HCEC 1CT (cell line): ENCODE measurements at regions not wholly inside any gene's neighbourhood (a gene's known extent, or its start where the extent isn't known, plus 50 kb on each side); places are given as distances from the start of the nearest gene placed in this dataset.
"Not testable (repeated sequence)": the region's sequence is repeated elsewhere in the genome, so short reads cannot be mapped to it uniquely, and the experiment has no call there.

Experiments used
- DNase-seq: peaks from one replicate; pipeline ENCODE4 v3.0.0-alpha.2; 2017

DNA sequence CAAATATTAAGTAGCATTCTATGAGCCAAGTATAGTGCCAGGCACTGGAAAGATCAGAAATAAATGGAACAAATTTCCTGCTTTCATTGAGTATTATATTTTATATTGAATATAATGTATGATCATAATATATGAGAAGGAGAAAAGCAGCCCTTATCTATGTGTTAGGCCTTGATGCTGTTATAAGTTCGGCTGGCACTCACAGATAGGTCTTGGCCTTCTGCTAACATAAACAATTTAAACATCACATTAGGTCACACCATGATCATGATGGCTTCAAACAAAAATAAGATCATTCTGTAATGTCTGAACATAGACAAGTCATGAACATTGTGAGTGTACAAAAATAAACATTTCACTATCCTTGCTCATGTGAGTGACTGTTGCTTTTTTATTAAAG, 584.0 kb upstream of the ZNF385D start:
- no peak for DNase-seq

DNA sequence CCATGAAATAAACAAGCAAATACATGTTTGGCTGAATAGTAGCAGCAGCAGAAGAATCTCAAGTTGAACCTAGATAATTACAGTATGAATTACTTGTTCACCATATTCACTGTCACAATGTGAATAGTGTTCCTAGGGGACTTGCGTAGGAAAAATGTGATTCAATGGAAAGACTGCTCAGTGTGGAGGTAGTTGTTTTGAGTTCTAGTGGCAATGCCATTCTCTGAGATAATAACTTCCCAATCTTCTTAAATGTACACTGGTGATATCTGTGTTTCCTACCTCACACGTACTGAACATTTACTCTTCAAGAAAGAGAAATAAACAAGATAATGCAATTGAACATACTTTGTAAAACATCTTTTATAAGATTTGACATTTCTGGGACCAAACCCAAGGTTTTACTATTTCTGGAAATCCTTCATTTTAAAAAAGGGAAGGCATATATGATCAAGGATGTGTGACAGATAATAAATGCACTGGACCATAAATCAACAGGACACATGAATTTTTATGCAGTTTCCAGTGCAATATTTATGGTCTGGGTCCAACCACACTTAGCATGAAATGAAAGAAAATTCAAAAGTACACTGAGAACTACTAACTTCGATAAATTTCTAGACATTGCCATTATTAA, 598.3 kb upstream of the ZNF385D start:
- no peak for DNase-seq

DNA sequence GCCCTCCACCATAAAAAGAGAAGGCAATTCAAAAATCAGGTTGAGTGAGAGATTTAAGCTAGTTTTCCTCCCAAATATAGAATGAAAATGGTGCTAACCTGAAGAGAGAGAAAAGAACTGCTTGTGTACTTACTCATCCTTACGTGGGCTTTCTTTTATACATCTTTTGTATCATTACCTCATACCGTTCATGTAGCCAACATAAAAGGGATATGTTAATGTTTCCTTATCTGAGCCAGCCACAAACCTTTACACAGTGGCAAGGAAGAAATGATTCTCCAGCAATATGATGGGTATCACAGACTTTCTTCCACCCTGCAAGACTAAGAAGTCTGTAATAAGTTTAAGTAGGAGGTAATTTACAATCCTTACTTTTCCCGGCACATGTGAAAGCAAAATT, 600.8 kb upstream of the ZNF385D start:
- DNase-seq = no peak

DNA sequence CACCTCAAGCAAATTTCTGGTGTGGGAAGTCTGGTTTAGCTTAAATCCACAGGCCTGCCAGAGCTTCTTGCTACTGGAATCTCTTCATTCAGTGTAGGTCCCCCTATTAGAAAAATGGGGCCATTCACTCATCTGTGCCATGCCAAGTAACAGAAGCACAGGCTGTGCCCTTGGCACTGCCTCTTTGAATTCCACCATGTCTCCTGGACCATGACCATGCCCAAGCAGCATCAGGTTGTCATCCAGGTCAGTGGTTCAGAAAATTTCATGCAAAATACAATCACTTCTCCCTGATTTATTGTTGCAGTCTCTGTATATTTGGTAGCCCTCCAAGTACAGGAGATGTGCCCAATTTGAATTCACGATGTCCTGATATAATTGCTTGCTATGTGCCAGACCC, 602.1 kb upstream of the ZNF385D start:
- DNase-seq = no peak

DNA sequence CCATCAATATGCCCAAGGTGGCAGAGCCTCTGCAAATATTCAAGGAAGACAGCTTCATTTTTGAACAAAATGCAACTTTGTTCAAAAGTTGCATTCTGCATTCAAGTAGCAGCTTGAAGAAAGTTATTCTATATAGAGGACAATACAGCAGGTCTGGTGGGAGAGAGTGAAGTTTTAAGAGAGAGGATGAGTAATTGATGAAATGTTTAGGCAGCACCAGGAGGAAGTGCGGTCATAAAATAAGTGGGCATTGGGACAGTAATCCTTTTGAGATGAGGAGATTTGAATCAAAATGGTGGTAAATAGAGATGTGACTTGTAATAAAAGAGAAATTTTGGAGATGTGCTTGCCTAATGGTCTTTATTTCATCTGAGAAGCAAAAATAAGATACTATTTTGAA, 607.3 kb upstream of the ZNF385D start:
- DNase-seq = no peak

DNA sequence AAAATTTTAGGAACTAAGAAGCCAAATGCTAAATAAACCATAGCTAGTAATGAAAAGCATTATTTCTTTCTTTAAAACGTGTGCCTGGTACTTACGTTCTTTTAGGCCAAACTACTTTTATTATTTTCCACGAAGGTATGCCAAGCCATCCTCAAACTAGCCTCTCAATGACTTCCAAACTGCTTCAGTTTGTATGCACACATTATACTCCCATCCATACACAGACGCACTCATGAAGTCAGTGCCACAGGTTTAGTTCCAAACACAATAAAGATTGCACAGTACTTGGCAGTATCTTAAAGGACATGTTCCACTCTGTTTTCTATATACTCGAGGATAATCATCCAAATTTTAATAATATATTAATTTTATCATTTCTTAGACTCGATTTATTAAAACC, 609.2 kb upstream of the ZNF385D start:
- DNase-seq = no peak

DNA sequence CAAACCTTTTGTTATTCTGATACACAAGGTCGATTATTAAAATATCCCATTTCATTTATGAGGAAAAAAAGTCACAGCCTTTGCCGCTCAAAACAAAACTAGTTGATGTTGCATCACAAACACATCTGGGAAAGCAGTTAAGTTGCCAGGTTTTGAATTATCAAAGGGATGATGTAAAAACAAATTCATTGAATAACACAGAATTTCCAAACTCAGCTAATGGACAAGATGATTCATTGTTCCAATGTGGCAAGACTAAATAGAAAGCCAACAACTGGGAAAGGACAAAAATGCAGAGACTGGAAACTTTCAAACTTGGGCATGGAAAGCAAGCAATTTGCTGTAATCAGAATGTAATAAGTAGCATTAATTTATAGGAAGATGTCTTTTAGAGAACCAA, 610.0 kb upstream of the ZNF385D start:
- no peak for DNase-seq

DNA sequence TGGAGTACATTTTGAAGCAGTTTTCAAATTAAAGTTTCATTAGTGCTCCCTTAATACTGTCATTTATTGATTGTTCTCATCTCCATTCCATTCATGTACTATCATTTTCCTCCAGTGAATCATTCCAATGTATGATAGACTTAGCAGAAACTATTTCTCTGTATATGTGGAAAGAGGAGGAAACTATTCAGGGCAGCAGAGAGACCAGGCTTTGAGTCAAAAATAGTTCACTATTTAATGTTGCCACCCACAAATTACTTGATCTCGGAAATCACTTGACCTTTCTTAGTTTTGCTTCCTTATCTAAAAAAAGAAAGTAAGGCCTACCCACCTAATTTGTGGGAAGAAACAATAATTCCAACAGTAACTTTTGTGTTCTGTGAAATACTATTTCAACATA, 610.5 kb upstream of the ZNF385D start:
- DNase-seq = no peak

DNA sequence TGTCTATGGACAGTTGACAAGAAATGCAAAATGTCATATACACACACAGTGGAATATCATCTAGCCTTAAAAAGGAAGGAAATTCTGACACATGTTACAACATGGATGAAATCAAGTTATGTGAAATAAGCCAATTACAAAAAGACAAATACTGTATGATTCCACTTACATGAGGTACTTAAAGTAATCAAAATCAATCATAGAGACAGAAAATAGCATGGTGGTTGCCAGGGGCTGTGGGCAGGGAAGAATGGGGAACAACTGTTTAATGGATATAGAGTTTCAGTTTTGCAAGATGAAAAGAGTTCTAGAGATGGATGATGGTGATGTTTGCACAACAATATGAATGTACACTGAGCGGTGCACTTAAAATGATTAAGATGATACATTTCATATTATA, 613.8 kb upstream of the ZNF385D start:
- no peak for DNase-seq

DNA sequence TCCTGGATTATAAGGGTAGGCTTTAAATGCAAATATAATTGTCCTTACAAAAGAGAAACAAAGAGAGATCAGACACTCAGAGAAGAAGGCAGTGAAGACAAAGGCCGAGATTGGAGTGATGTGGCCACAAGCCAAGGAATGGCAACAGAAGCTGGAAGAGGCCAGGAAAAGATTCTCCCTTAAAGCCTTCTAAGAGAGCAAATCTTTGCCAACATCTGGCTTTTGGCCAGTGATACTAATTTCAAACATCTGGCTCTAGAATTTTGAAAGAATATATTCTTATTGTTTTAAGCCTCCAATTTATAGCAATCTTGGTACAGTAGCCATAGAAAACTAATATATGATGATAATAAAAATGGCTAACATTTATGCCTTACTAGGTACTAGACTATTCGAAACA, 615.8 kb upstream of the ZNF385D start:
- DNase-seq = no peak

DNA sequence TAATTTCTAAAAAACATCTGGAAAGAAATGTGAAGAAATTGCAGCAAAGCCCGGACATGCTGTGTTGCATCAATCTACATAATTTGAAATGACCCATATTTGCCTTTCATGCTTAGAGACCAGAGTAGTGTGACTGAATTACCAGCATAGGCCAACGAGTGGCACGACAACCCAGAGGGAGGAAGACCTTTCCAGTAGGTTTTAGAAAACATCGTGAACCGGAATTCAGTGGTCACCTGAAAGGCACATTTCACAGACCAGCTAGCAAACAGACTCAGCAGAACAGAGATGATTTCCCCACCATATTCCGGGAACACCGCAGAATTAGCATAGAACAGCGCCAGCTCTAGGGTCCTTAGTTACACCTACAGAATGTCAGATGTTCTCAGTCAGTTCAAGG, 620.0 kb upstream of the ZNF385D start:
- no peak for DNase-seq

DNA sequence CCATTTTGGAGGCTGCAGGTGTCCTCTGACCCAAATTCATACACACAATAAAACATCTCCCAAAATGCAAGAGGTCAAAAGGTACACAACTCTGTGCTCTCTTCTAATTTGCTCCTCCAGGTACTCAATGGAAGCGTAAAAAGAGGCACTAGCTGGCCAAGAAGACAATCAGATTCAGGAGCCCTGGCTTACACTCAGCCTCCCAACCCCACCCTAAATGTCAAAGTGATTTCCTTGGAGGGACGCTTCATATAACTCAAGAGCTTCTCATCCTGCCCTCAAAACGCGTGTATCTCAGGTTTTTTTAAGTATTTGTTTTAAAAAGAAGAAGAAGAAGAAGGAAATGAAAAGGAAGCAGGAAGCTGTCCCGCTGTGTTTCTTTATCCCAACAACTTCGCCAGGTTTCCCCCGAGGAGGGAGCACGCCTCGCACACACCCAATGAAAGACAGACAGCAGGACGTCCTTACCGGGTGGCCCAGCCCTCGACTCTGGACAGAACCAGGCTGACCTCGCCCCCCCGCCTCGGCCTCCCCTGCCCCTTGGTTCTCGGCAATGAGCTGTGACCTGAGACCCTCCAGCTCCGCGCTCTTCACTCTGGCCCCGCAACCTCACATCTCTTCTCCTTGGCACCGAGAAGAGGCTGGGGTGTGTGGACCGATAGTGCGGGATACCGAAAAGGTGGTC, 620.7 kb upstream of the ZNF385D start:
- no peak for DNase-seq

DNA sequence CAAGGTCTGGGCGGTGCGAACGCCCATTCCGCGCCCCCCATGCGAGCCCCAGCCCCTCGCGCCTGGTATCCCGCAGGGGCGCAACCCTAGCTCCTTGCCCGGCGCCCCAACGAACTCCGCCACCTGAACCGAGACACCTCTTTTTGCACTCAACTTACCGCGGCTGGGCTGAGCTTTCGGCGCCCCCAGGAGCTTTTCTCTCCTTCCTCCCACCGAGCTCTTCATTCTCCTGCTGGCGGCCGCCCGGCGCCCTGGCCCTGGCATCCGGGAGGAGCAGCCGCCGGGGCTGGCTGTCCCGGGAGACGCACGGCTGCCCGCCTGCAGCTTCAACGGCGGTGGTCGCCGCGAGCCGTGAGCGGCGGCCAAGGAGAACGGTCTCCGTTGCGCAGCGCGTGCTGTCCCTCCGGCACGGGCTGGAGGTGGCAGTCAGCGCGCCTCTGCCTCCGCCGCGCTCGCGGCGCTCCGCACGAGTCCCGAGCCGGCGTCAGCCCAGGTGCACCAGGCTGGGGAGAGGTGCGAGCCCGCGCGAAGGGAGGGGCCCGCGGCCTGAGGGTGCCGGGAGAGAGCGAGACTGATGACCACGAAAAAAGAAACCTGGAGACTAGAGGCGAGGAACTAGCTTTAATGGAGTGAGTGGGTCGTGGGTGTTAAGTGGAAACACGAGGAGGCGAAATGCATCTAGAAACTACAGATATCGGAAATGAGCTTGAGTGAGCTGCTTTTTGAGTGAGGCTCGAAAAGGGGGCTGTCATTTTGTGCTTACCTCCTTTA, 621.5 kb upstream of the ZNF385D start:
- no peak for DNase-seq

DNA sequence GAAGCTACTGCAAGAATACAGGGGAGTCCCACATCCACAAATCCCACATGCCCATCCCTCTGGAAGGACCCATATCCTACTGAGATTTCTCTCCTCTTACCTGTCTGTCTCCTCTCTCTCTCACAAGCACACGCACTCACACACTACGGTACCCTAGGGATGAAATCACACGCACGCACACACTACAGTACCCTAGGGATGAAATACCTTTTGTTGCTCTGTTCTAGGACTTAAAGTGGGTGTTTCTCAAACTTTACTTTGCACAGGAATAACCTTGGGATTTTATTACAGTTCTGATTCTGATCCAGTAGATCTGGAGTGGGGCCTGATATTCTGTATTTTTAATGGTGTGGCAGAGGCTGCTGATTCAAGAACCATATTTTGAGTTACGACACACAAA, 622.2 kb upstream of the ZNF385D start:
- no peak for DNase-seq

DNA sequence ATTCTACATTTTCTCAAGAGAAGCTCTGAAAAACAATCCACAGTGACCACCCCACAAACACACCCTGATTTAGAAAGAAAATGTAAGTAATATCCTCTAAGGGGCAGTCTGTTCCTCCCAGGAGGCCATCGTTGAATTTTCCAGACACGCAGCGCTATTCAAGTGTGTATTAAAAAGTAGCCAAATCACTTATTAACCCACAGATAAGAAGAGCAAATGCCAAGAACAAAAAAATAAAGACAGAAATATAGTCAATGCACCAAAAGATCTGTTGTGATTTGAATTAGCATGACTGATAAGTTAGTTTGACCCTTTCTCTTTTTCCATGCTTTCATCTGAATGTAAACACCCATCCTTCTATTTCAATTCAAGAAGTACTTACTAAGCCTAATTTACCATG, 622.8 kb upstream of the ZNF385D start:
- no peak for DNase-seq

DNA sequence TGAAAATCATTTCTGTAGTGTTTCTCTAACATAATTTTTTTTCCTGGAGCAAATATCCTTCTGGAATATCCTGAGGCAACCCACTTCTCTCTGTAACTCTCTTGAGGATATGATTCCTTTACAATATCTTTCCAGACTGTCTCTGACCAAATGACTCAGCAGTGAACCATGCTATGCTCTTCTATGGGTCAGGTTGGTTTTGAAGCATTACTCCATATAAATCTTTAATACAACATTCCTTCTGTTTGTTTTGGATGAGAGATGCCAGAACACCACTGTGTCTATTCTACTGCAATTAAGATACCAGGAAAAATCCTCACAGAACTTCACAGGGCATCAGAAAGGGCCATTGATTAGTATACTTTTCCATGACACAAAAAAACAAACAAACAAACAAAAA, 626.4 kb upstream of the ZNF385D start:
- DNase-seq = no peak

DNA sequence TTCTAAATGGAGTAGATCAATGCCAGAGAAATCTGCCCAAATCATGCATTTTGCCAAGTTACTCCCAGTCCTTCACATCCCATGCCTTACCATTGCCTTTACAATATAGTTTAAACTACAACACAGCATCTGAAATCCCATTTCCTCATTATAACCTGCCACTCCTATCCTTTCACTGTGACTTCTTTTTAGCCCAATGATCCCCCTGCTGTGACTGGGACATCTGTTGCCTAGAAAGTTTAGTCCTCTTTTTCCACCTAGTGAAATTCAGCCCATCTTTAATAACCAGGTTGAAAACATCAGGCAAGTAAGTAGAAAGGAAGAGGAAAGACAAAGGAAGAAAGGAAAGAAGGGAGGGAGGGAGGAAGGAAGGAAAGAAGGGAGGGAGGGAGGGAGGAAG, 627.9 kb upstream of the ZNF385D start:
- no peak for DNase-seq

DNA sequence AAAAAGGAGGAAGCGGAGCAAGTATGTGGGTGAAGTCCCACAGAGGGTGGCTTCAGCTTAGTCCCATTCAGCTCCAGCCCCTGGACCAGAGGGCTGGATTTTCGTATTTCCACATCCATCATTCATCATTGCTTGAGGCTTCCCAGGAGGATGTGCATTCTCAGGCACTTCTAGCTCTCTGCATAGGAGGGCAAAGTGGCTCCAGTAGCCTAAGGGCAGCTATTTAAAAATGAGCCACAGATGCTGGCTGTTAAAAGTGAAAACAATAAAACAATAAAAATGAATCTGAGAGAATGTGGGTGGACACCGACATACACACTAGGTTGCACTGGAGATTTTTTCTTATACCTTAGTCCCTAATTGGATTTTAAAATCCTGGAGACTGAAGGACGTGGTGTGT, 629.2 kb upstream of the ZNF385D start:
- DNase-seq = no peak

DNA sequence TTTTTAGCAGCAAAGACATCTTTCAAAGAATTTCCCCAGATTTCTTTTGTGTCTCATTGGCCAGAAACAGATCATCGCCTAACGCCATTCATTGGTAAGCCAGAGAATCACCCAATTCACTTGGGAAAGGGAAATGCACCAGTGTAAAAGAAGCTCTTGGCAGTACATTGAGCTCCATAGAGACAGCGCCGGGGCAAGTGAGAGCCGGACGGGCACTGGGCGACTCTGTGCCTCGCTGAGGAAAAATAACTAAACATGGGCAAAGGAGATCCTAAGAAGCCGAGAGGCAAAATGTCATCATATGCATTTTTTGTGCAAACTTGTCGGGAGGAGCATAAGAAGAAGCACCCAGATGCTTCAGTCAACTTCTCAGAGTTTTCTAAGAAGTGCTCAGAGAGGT, 630.6 kb upstream of the ZNF385D start:
- DNase-seq = not testable (repeated sequence)

DNA sequence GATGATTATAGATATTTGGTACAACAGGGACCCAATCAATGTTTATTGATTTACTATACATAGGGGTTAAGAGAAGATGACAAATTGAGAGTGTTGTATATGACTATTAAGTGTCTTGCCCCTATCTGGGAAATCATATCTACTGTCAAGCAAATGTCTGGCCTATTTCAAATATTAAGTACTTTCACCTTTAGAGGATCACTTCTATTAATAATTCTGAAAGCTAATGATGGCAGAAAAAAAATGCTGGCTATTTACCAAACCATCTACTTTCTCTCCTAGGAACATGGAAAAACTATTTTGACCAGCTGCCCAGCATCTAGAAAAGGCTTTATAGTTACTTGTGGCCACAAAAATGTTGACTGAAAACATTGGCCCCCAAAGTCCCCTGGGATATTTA, 632.3 kb upstream of the ZNF385D start:
- DNase-seq = no peak

DNA sequence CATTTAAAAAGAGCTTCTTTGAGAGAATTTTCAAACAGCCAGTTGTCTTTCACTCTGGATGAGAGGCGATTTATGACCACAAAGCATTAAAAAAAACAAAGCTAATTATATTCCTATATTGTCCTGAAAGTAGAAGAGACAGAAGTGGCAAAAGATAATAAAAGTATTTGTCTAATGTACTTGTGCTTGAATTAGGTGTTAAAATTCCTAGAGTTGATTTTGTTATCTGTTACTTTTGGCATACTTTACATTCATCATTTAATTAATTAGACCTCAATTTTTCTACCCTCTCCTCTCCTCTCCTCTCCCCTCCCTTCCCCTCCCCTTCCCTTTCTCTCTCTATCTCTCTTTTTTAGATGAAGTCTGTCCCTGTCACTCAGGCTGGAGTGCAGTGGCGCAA, 635.1 kb upstream of the ZNF385D start:
- DNase-seq = no peak

DNA sequence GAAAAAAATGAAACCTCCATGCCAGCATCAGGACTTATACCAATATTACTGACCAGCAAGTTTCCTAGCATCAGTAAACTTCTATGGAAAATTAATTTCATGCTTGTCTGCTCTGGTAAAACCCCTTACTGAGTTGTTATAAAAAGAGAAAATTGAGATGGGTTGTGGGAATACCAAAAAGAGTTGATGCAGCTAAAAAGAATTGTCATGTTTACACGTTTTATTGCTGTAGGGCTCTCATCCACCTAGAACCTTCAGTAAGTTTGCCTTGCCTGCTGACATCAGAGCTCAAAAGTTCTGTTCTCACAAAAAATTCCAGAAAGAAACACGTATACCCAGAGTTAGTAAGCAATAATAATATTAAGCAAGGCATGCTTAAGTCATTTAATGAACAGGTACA, 641.3 kb upstream of the ZNF385D start:
- DNase-seq = no peak

DNA sequence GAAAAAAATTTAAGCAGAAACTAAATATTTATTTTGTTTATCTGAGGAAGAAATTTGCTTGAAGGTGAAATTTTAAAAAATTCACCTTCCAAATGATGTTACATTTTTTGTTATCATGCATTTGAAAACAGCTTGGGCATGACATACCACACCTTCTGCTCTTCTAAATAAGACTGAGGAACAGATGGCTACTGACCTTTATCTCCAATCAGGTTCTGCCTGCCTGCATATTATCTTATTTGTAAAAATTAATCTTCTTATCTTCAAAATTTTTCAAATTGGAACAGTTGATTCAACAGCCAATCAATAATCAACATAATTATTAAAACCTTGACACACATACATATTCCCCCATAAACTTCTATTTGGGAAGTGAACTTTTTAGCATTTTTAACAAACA, 641.8 kb upstream of the ZNF385D start:
- DNase-seq = no peak

DNA sequence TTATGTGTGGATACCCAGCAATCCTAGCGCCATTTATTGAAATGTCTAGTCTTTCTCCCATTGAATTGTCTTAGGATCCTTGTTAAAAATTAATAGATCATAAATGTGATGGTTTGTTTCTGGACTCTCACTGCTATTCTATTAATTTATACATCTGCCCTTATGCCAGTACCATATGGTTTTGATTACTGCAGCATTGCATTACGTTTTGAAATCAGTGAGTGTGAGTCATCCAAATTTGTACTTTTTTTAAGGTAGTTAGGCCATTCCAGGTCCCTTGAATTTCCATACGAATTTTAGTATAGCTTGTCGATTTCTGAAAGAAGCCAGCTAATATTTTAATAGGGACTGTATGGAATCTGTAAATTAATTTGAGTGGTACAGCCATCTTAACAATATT, 648.6 kb upstream of the ZNF385D start:
- DNase-seq = no peak

DNA sequence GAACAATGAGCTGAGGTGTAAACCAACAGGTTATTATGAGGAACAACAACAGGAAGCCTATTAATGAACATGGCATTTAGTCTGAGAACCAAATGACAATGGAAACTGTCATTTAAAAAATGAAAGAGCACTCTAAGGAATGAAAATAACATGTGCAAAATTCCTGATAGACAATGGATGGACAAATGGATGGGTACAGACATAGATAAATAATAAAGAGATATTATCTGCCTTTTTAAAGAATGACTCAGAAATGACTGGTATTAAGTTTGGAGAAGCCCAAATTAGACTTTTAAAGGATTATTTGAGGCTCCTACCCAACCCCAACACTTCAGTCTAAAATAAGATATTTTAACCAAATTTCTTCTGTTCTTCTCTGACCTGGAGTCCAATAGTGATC, 650.5 kb upstream of the ZNF385D start:
- DNase-seq = no peak
